IPS DF 4.7 (cell line): ENCODE measurements at regions not wholly inside any gene's neighbourhood (a gene's known extent, or its start where the extent isn't known, plus 50 kb on each side); places are given as distances from the start of the nearest gene placed in this dataset.
A peak's percentile ranks its signal among the peaks of the same experiment; 100 is the strongest.

Experiments used
- DNase-seq: peaks from one replicate; pipeline ENCODE4 v3.0.0-alpha.2; 2013; ENCODE audit warnings: low spot score; ENCODE audit errors: extremely low read depth

GRCh38 chr1:239676522-239677273 is 290.3 kb downstream of the CHRM3 start:
- no peak for DNase-seq

- no peak for DNase-seq
Measured at GRCh38 chr1:239677362-239677761, 291.0 kb downstream of the CHRM3 start.

- no peak for DNase-seq
Measured at GRCh38 chr1:239678181-239678580, 291.8 kb downstream of the CHRM3 start.

- DNase-seq: no peak
Measured at GRCh38 chr1:239682046-239682445, 295.7 kb downstream of the CHRM3 start.

- DNase-seq: no peak
Measured at GRCh38 chr1:239682960-239683359, 296.6 kb downstream of the CHRM3 start.

GRCh38 chr1:239686386-239686785 is 300.0 kb downstream of the CHRM3 start:
- no peak for DNase-seq

GRCh38 chr1:239696317-239696716 is 309.9 kb downstream of the CHRM3 start:
- no peak for DNase-seq

- no peak for DNase-seq
Measured at GRCh38 chr1:239700667-239701066, 314.3 kb downstream of the CHRM3 start.

- DNase-seq: no peak
Measured at GRCh38 chr1:239703075-239703474, 316.7 kb downstream of the CHRM3 start.

GRCh38 chr1:239706245-239706892 is 320.0 kb downstream of the CHRM3 start:
- peak; percentile 16 for DNase-seq

- no peak for DNase-seq
Measured at GRCh38 chr1:239707615-239708014, 321.2 kb downstream of the CHRM3 start.

- no peak for DNase-seq
Measured at GRCh38 chr1:239708622-239709021, 322.3 kb downstream of the CHRM3 start.

- peak; percentile 22 for DNase-seq
Measured at GRCh38 chr1:239711768-239712167, 325.4 kb downstream of the CHRM3 start.

GRCh38 chr1:239717097-239717917 is 330.9 kb downstream of the CHRM3 start:
- no peak for DNase-seq

- no peak for DNase-seq
Measured at GRCh38 chr1:239717918-239718184, 331.5 kb downstream of the CHRM3 start.

- DNase-seq: no peak
Measured at GRCh38 chr1:239718571-239718970, 332.2 kb downstream of the CHRM3 start.

GRCh38 chr1:239718997-239719628 is 332.7 kb downstream of the CHRM3 start:
- no peak for DNase-seq

- DNase-seq: no peak
Measured at GRCh38 chr1:239719642-239720258, 333.4 kb downstream of the CHRM3 start.

GRCh38 chr1:239722035-239722434 is 335.7 kb downstream of the CHRM3 start:
- DNase-seq: no peak

GRCh38 chr1:239723776-239724367 is 337.5 kb downstream of the CHRM3 start:
- no peak for DNase-seq

GRCh38 chr1:239725371-239725770 is 339.0 kb downstream of the CHRM3 start:
- no peak for DNase-seq
